Breast epithelium (tissue), 3 donors: ENCODE measurements at regions not wholly inside any gene's neighbourhood (a gene's known extent, or its start where the extent isn't known, plus 50 kb on each side); places are given as distances from the start of the nearest gene placed in this dataset.

ENCODE experiments used
- POLR2A ChIP-seq: fragments of 450-650 bp; IDR thresholded peaks from one replicate; pipeline ENCODE4 v1.6.1; 2016; ENCODE audit warnings: antibody characterized with exemption, mild to moderate bottlenecking, moderate library complexity
- POLR2AphosphoS5 ChIP-seq, 3 donors: sonication (generic); formaldehyde crosslinking; IDR thresholded peaks; one replicate each; pipeline ENCODE4 v1.6.1; 2017; ENCODE audit warnings: antibody characterized with exemption in 3 of 3
- TF ChIP-seq, protein P1 (sequence below), 3 donors: fragments of 450-650 bp; IDR thresholded peaks; one replicate each; pipeline ENCODE4 v1.5.1; 2016 to 2017; ENCODE audit warnings: antibody characterized with exemption in 3 of 3, mild to moderate bottlenecking in 3 of 3, moderate library complexity in 3 of 3

DNA sequence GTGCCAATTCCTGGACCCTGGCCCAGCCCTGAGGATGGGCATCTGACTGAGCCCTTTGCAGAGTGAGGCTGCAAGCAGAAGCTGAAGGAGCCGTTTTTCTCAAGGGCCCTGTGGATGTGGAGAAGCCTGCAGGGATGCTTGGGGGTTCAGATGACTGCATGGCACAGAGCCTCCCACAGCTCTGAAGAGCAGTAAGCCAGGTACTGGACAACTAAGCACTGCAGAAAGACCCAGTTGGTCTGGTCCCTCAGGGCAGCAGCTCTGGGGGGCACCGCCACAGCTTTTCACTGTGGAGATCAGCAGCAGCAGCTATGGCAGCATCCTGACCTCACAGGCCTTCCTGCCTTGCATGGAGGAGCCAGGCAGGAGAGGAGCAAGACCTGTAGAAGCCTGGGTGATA is 67.6 kb downstream of the CRYGS start:
- TF ChIP-seq POLR2A: no peak
- TF ChIP-seq, protein P1, sequence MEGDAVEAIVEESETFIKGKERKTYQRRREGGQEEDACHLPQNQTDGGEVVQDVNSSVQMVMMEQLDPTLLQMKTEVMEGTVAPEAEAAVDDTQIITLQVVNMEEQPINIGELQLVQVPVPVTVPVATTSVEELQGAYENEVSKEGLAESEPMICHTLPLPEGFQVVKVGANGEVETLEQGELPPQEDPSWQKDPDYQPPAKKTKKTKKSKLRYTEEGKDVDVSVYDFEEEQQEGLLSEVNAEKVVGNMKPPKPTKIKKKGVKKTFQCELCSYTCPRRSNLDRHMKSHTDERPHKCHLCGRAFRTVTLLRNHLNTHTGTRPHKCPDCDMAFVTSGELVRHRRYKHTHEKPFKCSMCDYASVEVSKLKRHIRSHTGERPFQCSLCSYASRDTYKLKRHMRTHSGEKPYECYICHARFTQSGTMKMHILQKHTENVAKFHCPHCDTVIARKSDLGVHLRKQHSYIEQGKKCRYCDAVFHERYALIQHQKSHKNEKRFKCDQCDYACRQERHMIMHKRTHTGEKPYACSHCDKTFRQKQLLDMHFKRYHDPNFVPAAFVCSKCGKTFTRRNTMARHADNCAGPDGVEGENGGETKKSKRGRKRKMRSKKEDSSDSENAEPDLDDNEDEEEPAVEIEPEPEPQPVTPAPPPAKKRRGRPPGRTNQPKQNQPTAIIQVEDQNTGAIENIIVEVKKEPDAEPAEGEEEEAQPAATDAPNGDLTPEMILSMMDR (IDR thresholded peaks at IDR 0.05): no peak
- TF ChIP-seq POLR2AphosphoS5 (IDR thresholded peaks at IDR 0.05): no peak
